Lower leg skin (tissue), 4 donors: ENCODE measurements at regions not wholly inside any gene's neighbourhood (a gene's known extent, or its start where the extent isn't known, plus 50 kb on each side); places are given as distances from the start of the nearest gene placed in this dataset.

Experiments used
- DNase-seq, 2 donors: peaks; one replicate each; pipeline ENCODE4 v3.0.0-alpha.2; 2019; ENCODE audit warnings: low spot score in 2 of 2
- H3K4me3 ChIP-seq: fragments of 200-600 bp; sonication (generic); 2 replicates; pipeline ENCODE4 v1.5.1; 2017; ENCODE audit warnings: mild to moderate bottlenecking, low read depth; ENCODE audit not compliant: poor library complexity, severe bottlenecking
- CTCF ChIP-seq, 3 donors: fragments of 450-650 bp; IDR thresholded peaks; one replicate each; pipeline ENCODE4 v1.5.1; 2016; ENCODE audit warnings: antibody characterized with exemption in 3 of 3, mild to moderate bottlenecking in 3 of 3, moderate library complexity in 2 of 3
- POLR2A ChIP-seq, 2 donors: fragments of 450-650 bp; IDR thresholded peaks; one replicate each; pipeline ENCODE4 v1.6.1; 2016 to 2017; ENCODE audit warnings: antibody characterized with exemption in 2 of 2, mild to moderate bottlenecking in 1 of 2, moderate library complexity in 1 of 2
- WGBS, 2 donors: methylation state at CpG; one replicate each; pipeline ENCODE4 v1.1.5; 2018; 5-methylcytosine and 5-hydroxymethylcytosine counted together
- intact Hi-C: fragments of 100-400 bp; cut with DNase I; formaldehyde crosslinking; loops from one replicate; pipeline ENCODE4 v1.15.0; 2023; ENCODE audit warnings: low total_unique reads

DNA sequence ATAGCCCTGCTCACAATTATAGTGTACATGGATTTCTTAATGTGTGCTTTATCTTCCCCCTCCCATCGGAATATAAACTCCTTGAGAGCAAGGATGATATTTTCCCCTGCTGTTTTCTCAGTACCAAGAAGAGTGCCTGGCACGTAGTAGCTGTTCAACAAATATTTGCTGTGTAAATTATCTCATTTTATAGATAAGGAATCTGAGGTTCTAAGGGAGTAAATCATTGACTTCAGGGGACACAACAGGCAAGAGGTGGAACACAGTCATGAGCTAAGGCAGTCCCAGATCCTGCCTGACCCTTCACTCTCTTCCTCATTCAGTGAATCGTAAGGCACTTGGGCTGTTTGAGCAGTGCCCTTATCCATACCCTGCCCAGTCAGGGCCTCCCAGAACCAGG is 187.3 kb upstream of the TNP1 start:
- intact Hi-C loops, result no loop called here
- TF ChIP-seq POLR2A (IDR thresholded peaks at IDR 0.05) (no peak), CTCF (IDR thresholded peaks at IDR 0.05) (no peak)
- no peak for DNase-seq

DNA sequence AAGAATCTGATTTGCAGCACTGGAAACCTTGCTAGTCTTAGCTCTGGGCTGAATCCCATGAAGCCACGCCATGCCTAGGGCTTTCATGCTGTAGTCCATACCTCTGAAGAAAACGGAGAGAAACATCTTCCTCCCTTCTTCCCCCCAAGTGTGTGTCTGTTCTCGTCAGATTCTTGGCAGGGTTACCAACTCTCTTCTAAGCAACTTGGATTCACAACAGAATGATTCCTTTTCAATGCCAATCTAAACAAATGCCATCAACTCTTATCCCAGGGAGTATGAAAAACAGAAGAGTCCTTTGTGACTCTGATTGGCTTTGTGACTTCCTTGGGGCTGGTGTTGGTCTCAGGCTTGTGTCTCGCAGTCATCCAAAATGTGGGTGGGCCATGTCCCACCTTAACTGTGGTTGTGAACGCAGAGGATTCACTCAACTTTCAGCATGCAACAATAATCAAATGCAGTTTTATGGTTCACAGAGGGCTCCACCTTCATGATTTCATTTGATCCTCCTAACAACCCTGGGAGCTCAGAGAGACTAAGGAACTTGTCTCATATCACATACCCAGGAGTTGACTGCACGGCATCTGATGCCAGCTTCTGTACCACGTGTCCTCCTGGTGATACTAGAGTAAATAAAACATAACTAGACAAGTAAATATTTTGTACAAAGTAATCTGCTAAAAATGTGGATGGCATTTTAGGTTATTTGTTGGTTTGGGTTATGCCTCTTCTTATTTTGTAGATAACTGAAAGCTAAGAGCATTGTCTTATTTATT is 186.0 kb upstream of the TNP1 start:
- H3K4me3 ChIP-seq, result no peak overlapping the region
- intact Hi-C loops, result no loop called here
- TF ChIP-seq CTCF (IDR thresholded peaks at IDR 0.05) (no peak), POLR2A (IDR thresholded peaks at IDR 0.05) (no peak)
- WGBS, 2 donors, result 59 to 65% methylated on average over 7 of the region's 7 CpGs
- DNase-seq, result no peak

More for the DNA sequence above, 187.3 kb upstream of the TNP1 start:
- H3K4me3 ChIP-seq, result no peak overlapping the region
- 89 to 95% methylated on average over 3 of the region's 3 CpGs for WGBS, 2 donors

- WGBS, 2 donors, result 88 to 96% methylated on average over 8 of the region's 8 CpGs
- TF ChIP-seq CTCF (IDR thresholded peaks at IDR 0.05) (no peak), POLR2A (IDR thresholded peaks at IDR 0.05) (no peak)
- H3K4me3 ChIP-seq, result no peak overlapping the region
- intact Hi-C loops, result no loop called here
- DNase-seq, result no peak
Observed at GRCh38 chr2:217040099-217040498, 180.2 kb upstream of the TNP1 start.

- 36 to 57% methylated on average over 2 of the region's 2 CpGs for WGBS, 2 donors
- H3K4me3 ChIP-seq, result no peak overlapping the region
- intact Hi-C loops, result no loop called here
- DNase-seq, result no peak
- no peak for TF ChIP-seq CTCF (IDR thresholded peaks at IDR 0.05)
Observed at GRCh38 chr2:217038001-217038400, 178.1 kb upstream of the TNP1 start.

- no peak overlapping the region for H3K4me3 ChIP-seq
- TF ChIP-seq CTCF (IDR thresholded peaks at IDR 0.05), result no peak
- no peak for TF ChIP-seq POLR2A (IDR thresholded peaks at IDR 0.05)
- DNase-seq, result no peak
- intact Hi-C loops, result no loop called here
- WGBS, 2 donors, result 28 to 46% methylated on average over 3 of the region's 3 CpGs
Observed at GRCh38 chr2:217037353-217037752, 177.5 kb upstream of the TNP1 start.

DNA sequence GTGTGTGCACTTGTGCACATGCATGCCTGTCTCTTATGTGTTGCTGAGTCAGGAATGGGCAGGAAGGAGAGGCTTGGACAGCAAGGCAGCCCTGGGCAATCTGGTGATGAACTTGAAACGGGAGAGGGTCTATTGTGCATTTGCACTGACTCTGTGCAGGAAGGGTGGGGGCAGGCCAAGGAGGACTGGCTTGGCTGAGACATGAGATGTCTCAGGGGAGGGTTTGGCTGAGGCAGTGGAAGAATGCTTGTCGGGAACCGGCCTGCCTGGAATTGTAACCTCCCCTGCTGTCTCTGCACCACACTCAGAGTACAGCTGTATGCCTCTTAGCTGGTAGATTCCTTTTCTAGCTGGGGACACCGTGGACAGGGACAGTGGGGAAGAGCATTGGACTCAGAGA is 176.1 kb upstream of the TNP1 start:
- TF ChIP-seq POLR2A (IDR thresholded peaks at IDR 0.05), result no peak
- TF ChIP-seq CTCF (IDR thresholded peaks at IDR 0.05), result no peak
- no peak overlapping the region for H3K4me3 ChIP-seq
- WGBS, 2 donors, result 19 to 22% methylated on average over 4 of the region's 4 CpGs
- no peak for DNase-seq
- intact Hi-C loops, result no loop called here
